ENCODE measurements at regions not wholly inside any gene's neighbourhood (a gene's known extent, or its start where the extent isn't known, plus 50 kb on each side); places are given as distances from the start of the nearest gene placed in this dataset.

- intact Hi-C loops (cut with DNase I), result no loop called here
- Histone ChIP-seq H3K4me1 (no peaks in the 10 kb centered on the region), H3K27me3 (no peaks in the 10 kb centered on the region), H3K36me3 (no peaks in the 10 kb centered on the region), H3K4me3 (no peak overlapping the region), H3K9me3 (peaks cover 0 to 61% of the 10 kb centered on the region in 2 donors), H3K27ac (no peak overlapping the region)
- TF ChIP-seq CTCF (IDR thresholded peaks at IDR 0.05), result no peak
- ATAC-seq, result no peak
- no peak for DNase-seq
Measured at GRCh38 chr6:39995633-39996032, 61.4 kb upstream of the MOCS1 start.

DNA sequence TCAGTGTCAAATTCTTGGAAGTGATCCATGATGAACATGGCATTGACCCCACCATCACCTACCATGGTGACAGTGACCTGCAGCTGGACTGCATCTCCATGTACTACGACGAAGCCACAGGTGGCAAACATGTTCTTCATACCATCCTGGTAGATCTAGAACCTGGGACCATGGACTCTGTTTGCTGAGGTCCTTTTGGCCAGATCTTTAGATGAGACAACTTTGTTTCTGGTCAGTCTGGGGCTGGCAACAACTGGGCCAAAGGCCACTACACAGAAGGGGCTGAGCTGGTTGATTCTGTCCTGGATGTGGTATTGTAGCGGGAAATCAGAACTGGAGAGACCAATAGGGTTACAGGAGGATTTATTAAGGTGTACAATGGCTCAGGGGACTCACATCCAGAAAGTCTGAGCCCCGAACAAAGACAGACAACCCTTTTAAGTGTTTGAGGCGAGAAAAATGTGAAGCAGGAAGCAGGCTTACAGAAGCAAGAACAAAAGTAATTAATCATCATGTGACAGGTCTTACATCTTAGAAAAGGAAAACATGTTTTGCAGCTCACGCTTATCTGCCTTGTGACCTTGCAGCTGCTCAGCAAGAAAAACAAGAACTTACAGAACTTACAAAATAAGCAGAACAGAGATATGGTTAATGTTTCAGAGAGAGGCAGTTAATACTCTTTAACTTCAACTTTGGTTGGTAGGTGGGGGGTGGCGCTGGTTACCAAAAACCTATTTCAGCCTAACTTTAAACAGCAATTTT is 58.8 kb upstream of the MOCS1 start:
- Histone ChIP-seq H3K27ac (no peak overlapping the region), H3K9me3 (peaks cover 0 to 43% of the 10 kb centered on the region in 2 donors), H3K4me1 (no peaks in the 10 kb centered on the region), H3K36me3 (no peaks in the 10 kb centered on the region), H3K27me3 (no peaks in the 10 kb centered on the region), H3K4me3 (no peak overlapping the region)
- DNase-seq (no peak), ATAC-seq (no peak)
- TF ChIP-seq CTCF (IDR thresholded peaks at IDR 0.05), result no peak
- intact Hi-C loops (cut with DNase I), result no loop called here
